ENCODE measurements at regions not wholly inside any gene's neighbourhood (a gene's known extent, or its start where the extent isn't known, plus 50 kb on each side); places are given as distances from the start of the nearest gene placed in this dataset.
"Not testable (repeated sequence)": the region's sequence is repeated elsewhere in the genome, so short reads cannot be mapped to it uniquely, and the experiment has no call there.

- H3K4me1 ChIP-seq: no peaks in the 10 kb centered on the region
- no peaks in the 10 kb centered on the region for H3K9me3 ChIP-seq
- DNase-seq: no peak
- H3K27me3 ChIP-seq: no peaks in the 10 kb centered on the region
- no peak for TF ChIP-seq CTCF (IDR thresholded peaks at IDR 0.05; ENCODE audit: low read depth, low read length)
- H3K36me3 ChIP-seq: no peaks in the 10 kb centered on the region
- no peak overlapping the region for H3K4me3 ChIP-seq (ENCODE audit: low read depth, low read length)
These were observed 159.5 kb upstream of the PTBP2 start for GRCh38 chr1:96562094-96562493.

GRCh38 chr1:96564401-96564800 lies 157.2 kb upstream of the PTBP2 start:
- not testable (repeated sequence) for DNase-seq; H3K27me3 ChIP-seq; H3K9me3 ChIP-seq; H3K36me3 ChIP-seq; H3K4me3 ChIP-seq (ENCODE audit: low read depth, low read length); H3K4me1 ChIP-seq

GRCh38 chr1:96565546-96565945 lies 156.0 kb upstream of the PTBP2 start:
- DNase-seq: no peak
- H3K27me3 ChIP-seq: no peaks in the 10 kb centered on the region
- H3K4me1 ChIP-seq: no peaks in the 10 kb centered on the region
- no peak overlapping the region for H3K4me3 ChIP-seq (ENCODE audit: low read depth, low read length)
- no peaks in the 10 kb centered on the region for H3K36me3 ChIP-seq
- H3K9me3 ChIP-seq: no peaks in the 10 kb centered on the region
- no peak for TF ChIP-seq CTCF (IDR thresholded peaks at IDR 0.05; ENCODE audit: low read depth, low read length)

- Histone ChIP-seq H3K9me3 (no peaks in the 10 kb centered on the region), H3K27me3 (no peaks in the 10 kb centered on the region), H3K4me1 (no peaks in the 10 kb centered on the region), H3K4me3 (ENCODE audit: low read depth, low read length) (no peak overlapping the region), H3K36me3 (no peaks in the 10 kb centered on the region)
- no peak for TF ChIP-seq CTCF (IDR thresholded peaks at IDR 0.05; ENCODE audit: low read depth, low read length)
- DNase-seq: no peak
These were observed 152.9 kb upstream of the PTBP2 start for GRCh38 chr1:96568639-96569038.

- H3K9me3 ChIP-seq: no peaks in the 10 kb centered on the region
- no peaks in the 10 kb centered on the region for H3K27me3 ChIP-seq
- H3K36me3 ChIP-seq: no peaks in the 10 kb centered on the region
- H3K4me1 ChIP-seq: no peaks in the 10 kb centered on the region
- no peak for TF ChIP-seq CTCF (IDR thresholded peaks at IDR 0.05; ENCODE audit: low read depth, low read length)
- no peak overlapping the region for H3K4me3 ChIP-seq (ENCODE audit: low read depth, low read length)
- no peak for DNase-seq
These were observed 152.3 kb upstream of the PTBP2 start for GRCh38 chr1:96569288-96569687.

- no peaks in the 10 kb centered on the region for H3K27me3 ChIP-seq
- H3K4me1 ChIP-seq: no peaks in the 10 kb centered on the region
- no peak overlapping the region for H3K4me3 ChIP-seq (ENCODE audit: low read depth, low read length)
- no peaks in the 10 kb centered on the region for H3K36me3 ChIP-seq
- DNase-seq: no peak
- no peaks in the 10 kb centered on the region for H3K9me3 ChIP-seq
- no peak for TF ChIP-seq CTCF (IDR thresholded peaks at IDR 0.05; ENCODE audit: low read depth, low read length)
These were observed 141.9 kb upstream of the PTBP2 start for GRCh38 chr1:96579636-96580035.

GRCh38 chr1:96580920-96581319 lies 140.7 kb upstream of the PTBP2 start:
- no peak overlapping the region for H3K4me3 ChIP-seq (ENCODE audit: low read depth, low read length)

More at GRCh38 chr1:96580920-96581319, 140.7 kb upstream of the PTBP2 start:
- H3K27me3 ChIP-seq: no peaks in the 10 kb centered on the region
- TF ChIP-seq CTCF (IDR thresholded peaks at IDR 0.05; ENCODE audit: low read depth, low read length): no peak
- H3K9me3 ChIP-seq: no peaks in the 10 kb centered on the region
- H3K36me3 ChIP-seq: no peaks in the 10 kb centered on the region
- DNase-seq: no peak
- H3K4me1 ChIP-seq: no peaks in the 10 kb centered on the region
